ENCODE measurements at regions not wholly inside any gene's neighbourhood (a gene's known extent, or its start where the extent isn't known, plus 50 kb on each side); places are given as distances from the start of the nearest gene placed in this dataset.
"Not testable (repeated sequence)": the region's sequence is repeated elsewhere in the genome, so short reads cannot be mapped to it uniquely, and the experiment has no call there.

- H3K27ac Mint-ChIP-seq: peak overlapping the region; percentile 16
- no peaks in the 10 kb centered on the region for H3K9me3 Mint-ChIP-seq
- ATAC-seq: peak; percentile 84
- no peak overlapping the region for H3K4me3 Mint-ChIP-seq
- H3K27me3 Mint-ChIP-seq: no peaks in the 10 kb centered on the region
- peaks cover 11% of the 10 kb centered on the region for H3K4me1 Mint-ChIP-seq
- H3K36me3 Mint-ChIP-seq: no peaks in the 10 kb centered on the region
Observed at GRCh38 chr3:20324664-20325478, 138.9 kb upstream of the SGO1 start.

GRCh38 chr3:20323307-20323927 lies 137.4 kb upstream of the SGO1 start:
- peaks cover 11% of the 10 kb centered on the region for H3K4me1 Mint-ChIP-seq
- H3K27me3 Mint-ChIP-seq: no peaks in the 10 kb centered on the region
- H3K4me3 Mint-ChIP-seq: no peak overlapping the region
- H3K27ac Mint-ChIP-seq: no peak overlapping the region
- H3K36me3 Mint-ChIP-seq: no peaks in the 10 kb centered on the region
- H3K9me3 Mint-ChIP-seq: no peaks in the 10 kb centered on the region
- ATAC-seq: no peak

GRCh38 chr3:20322085-20322484 lies 136.1 kb upstream of the SGO1 start:
- no peaks in the 10 kb centered on the region for H3K36me3 Mint-ChIP-seq
- ATAC-seq: no peak
- H3K4me1 Mint-ChIP-seq: peaks cover 11% of the 10 kb centered on the region
- no peaks in the 10 kb centered on the region for H3K27me3 Mint-ChIP-seq
- no peak overlapping the region for H3K27ac Mint-ChIP-seq
- no peaks in the 10 kb centered on the region for H3K9me3 Mint-ChIP-seq
- H3K4me3 Mint-ChIP-seq: no peak overlapping the region

GRCh38 chr3:20321391-20322047 lies 135.5 kb upstream of the SGO1 start:
- ATAC-seq: no peak

GRCh38 chr3:20320489-20320888 lies 134.5 kb upstream of the SGO1 start:
- Mint-ChIP-seq H3K27me3 (no peaks in the 10 kb centered on the region), H3K27ac (peak overlapping the region; percentile 3), H3K4me1 (peaks cover 9% of the 10 kb centered on the region), H3K36me3 (no peaks in the 10 kb centered on the region), H3K9me3 (no peaks in the 10 kb centered on the region), H3K4me3 (no peak overlapping the region)
- no peak for ATAC-seq

More at GRCh38 chr3:20321391-20322047, 135.5 kb upstream of the SGO1 start:
- Mint-ChIP-seq H3K9me3 (no peaks in the 10 kb centered on the region), H3K36me3 (no peaks in the 10 kb centered on the region), H3K4me1 (peaks cover 11% of the 10 kb centered on the region), H3K4me3 (no peak overlapping the region), H3K27ac (no peak overlapping the region), H3K27me3 (no peaks in the 10 kb centered on the region)

- H3K36me3 Mint-ChIP-seq: no peaks in the 10 kb centered on the region
- no peak for ATAC-seq
- no peaks in the 10 kb centered on the region for H3K4me1 Mint-ChIP-seq
- no peaks in the 10 kb centered on the region for H3K27me3 Mint-ChIP-seq
- H3K9me3 Mint-ChIP-seq: no peaks in the 10 kb centered on the region
- H3K4me3 Mint-ChIP-seq: no peak overlapping the region
- no peak overlapping the region for H3K27ac Mint-ChIP-seq
Observed at GRCh38 chr3:20319551-20319950, 133.5 kb upstream of the SGO1 start.

GRCh38 chr3:20317616-20318015 lies 131.6 kb upstream of the SGO1 start:
- Mint-ChIP-seq H3K9me3 (no peaks in the 10 kb centered on the region), H3K27me3 (no peaks in the 10 kb centered on the region), H3K4me3 (no peak overlapping the region), H3K36me3 (no peaks in the 10 kb centered on the region), H3K27ac (no peak overlapping the region), H3K4me1 (no peaks in the 10 kb centered on the region)
- no peak for ATAC-seq

GRCh38 chr3:20316238-20316637 lies 130.2 kb upstream of the SGO1 start:
- Mint-ChIP-seq H3K4me1 (no peaks in the 10 kb centered on the region), H3K9me3 (no peaks in the 10 kb centered on the region), H3K27me3 (no peaks in the 10 kb centered on the region)

GRCh38 chr3:20310629-20311028 lies 124.6 kb upstream of the SGO1 start:
- H3K9me3 Mint-ChIP-seq: no peaks in the 10 kb centered on the region
- H3K36me3 Mint-ChIP-seq: no peaks in the 10 kb centered on the region
- no peak overlapping the region for H3K4me3 Mint-ChIP-seq
- no peak for ATAC-seq
- H3K27me3 Mint-ChIP-seq: no peaks in the 10 kb centered on the region
- no peaks in the 10 kb centered on the region for H3K4me1 Mint-ChIP-seq
- no peak overlapping the region for H3K27ac Mint-ChIP-seq

More at GRCh38 chr3:20316238-20316637, 130.2 kb upstream of the SGO1 start:
- Mint-ChIP-seq H3K36me3 (no peaks in the 10 kb centered on the region), H3K4me3 (no peak overlapping the region), H3K27ac (no peak overlapping the region)
- no peak for ATAC-seq

- Mint-ChIP-seq H3K36me3 (no peaks in the 10 kb centered on the region), H3K9me3 (no peaks in the 10 kb centered on the region), H3K4me1 (no peaks in the 10 kb centered on the region), H3K27me3 (no peaks in the 10 kb centered on the region), H3K4me3 (no peak overlapping the region), H3K27ac (no peak overlapping the region)
- no peak for ATAC-seq
Observed at GRCh38 chr3:20307383-20307782, 121.4 kb upstream of the SGO1 start.

- Mint-ChIP-seq H3K4me3 (no peak overlapping the region), H3K9me3 (no peaks in the 10 kb centered on the region), H3K36me3 (no peaks in the 10 kb centered on the region), H3K27ac (no peak overlapping the region), H3K4me1 (no peaks in the 10 kb centered on the region), H3K27me3 (no peaks in the 10 kb centered on the region)
- no peak for ATAC-seq
Observed at GRCh38 chr3:20305647-20306046, 119.6 kb upstream of the SGO1 start.

GRCh38 chr3:20302766-20303165 lies 116.8 kb upstream of the SGO1 start:
- Mint-ChIP-seq H3K27ac (no peak overlapping the region), H3K4me1 (no peaks in the 10 kb centered on the region), H3K27me3 (no peaks in the 10 kb centered on the region), H3K4me3 (no peak overlapping the region), H3K9me3 (no peaks in the 10 kb centered on the region), H3K36me3 (no peaks in the 10 kb centered on the region)
- ATAC-seq: no peak

GRCh38 chr3:20288050-20288449 lies 102.0 kb upstream of the SGO1 start:
- no peak overlapping the region for H3K4me3 Mint-ChIP-seq
- peaks cover 40% of the 10 kb centered on the region for H3K36me3 Mint-ChIP-seq
- no peak for ATAC-seq
- no peaks in the 10 kb centered on the region for H3K4me1 Mint-ChIP-seq
- peaks cover 27% of the 10 kb centered on the region for H3K9me3 Mint-ChIP-seq
- no peaks in the 10 kb centered on the region for H3K27me3 Mint-ChIP-seq
- H3K27ac Mint-ChIP-seq: no peak overlapping the region

GRCh38 chr3:20280257-20280656 lies 94.3 kb upstream of the SGO1 start:
- Mint-ChIP-seq H3K9me3 (peaks cover 16% of the 10 kb centered on the region), H3K27me3 (no peaks in the 10 kb centered on the region), H3K4me3 (no peak overlapping the region), H3K36me3 (peaks cover 20% of the 10 kb centered on the region), H3K27ac (no peak overlapping the region), H3K4me1 (peaks cover 10% of the 10 kb centered on the region)
- ATAC-seq: peak; percentile 84

GRCh38 chr3:20265977-20266376 lies 80.0 kb upstream of the SGO1 start:
- not testable (repeated sequence) for H3K27ac Mint-ChIP-seq, ATAC-seq, H3K27me3 Mint-ChIP-seq, H3K4me1 Mint-ChIP-seq, H3K4me3 Mint-ChIP-seq
- peaks cover 11% of the 10 kb centered on the region for H3K9me3 Mint-ChIP-seq
- peaks cover 38% of the 10 kb centered on the region for H3K36me3 Mint-ChIP-seq
